B cell (primary cell): ENCODE measurements at regions not wholly inside any gene's neighbourhood (a gene's known extent, or its start where the extent isn't known, plus 50 kb on each side); places are given as distances from the start of the nearest gene placed in this dataset.
"Not testable (repeated sequence)": the region's sequence is repeated elsewhere in the genome, so short reads cannot be mapped to it uniquely, and the experiment has no call there.

Experiments used
- ATAC-seq: fragments of 200-7000 bp; cut with Tn5 transposase; one replicate; pipeline ENCODE4 v1.10.0; 2021; ENCODE audit warnings: low read depth, mild to moderate bottlenecking, moderate number of reproducible peaks, moderate library complexity
- CTCF ChIA-PET: fragments of 350-600 bp; sonication (Branson Sonifier 250); formaldehyde crosslinking; loops from one replicate; lab custom pipeline; 2021; ENCODE audit warnings: antibody characterized with exemption, inconsistent platforms; lab: Charles Lee
- POLR2A ChIA-PET: fragments of 350-600 bp; sonication (Branson Sonifier 250); formaldehyde crosslinking; loops from one replicate; lab custom pipeline; 2021; ENCODE audit warnings: antibody characterized with exemption; lab: Charles Lee
- DNase-seq: peaks from one replicate; pipeline ENCODE4 v3.0.0; 2013
- H2AFZ ChIP-seq: 2 replicates; pipeline ENCODE4 v1.6.1; 2012; ENCODE audit warnings: mild to moderate bottlenecking, low read depth, low read length; ENCODE audit not compliant: insufficient read depth, poor library complexity, severe bottlenecking
- H3K27ac ChIP-seq, 2 donors: 1 replicate in 1 of 2; 2 replicates in 1 of 2; pipeline ENCODE4 v1.5.1; 2012 to 2013; ENCODE audit warnings: low read length in 2 of 2, mild to moderate bottlenecking in 2 of 2, moderate library complexity in 1 of 2
- H3K27me3 ChIP-seq, 4 experiments: fragments of 200-600 bp in 1 of 4; sonication (generic) in 1 of 4; replicated peaks in 1 of 4; 1 replicate in 2 of 4; 2 replicates in 2 of 4; pipeline versions ENCODE4 v1.6.1 to v1.7.0; 2013 to 2016; ENCODE audit warnings: low read length in 3 of 4, mild to moderate bottlenecking in 2 of 4, mixed read lengths in 1 of 4, moderate library complexity in 1 of 4; ENCODE audit not compliant: insufficient read depth in 4 of 4, control insufficient read depth in 3 of 4; ENCODE audit errors: control extremely low read depth in 1 of 4
- H3K36me3 ChIP-seq, 2 experiments: replicated peaks in 1 of 2; 1 replicate in 1 of 2; 2 replicates in 1 of 2; pipeline versions ENCODE4 v1.6.1 to v1.7.1; 2013; ENCODE audit warnings: low read length in 1 of 2; ENCODE audit not compliant: insufficient read depth in 2 of 2, control insufficient read depth in 1 of 2; ENCODE audit errors: control extremely low read depth in 1 of 2, extremely low read depth in 1 of 2
- H3K4me1 ChIP-seq, 2 donors: fragments of 200-600 bp in 1 of 2; sonication (generic) in 1 of 2; 1 replicate in 1 of 2; 2 replicates in 1 of 2; pipeline versions ENCODE4 v1.5.1 to v1.6.1; 2013 to 2017; ENCODE audit warnings: low read length in 2 of 2; ENCODE audit not compliant: control insufficient read depth in 2 of 2, insufficient read depth in 2 of 2
- H3K4me2 ChIP-seq: replicated peaks from 2 replicates; pipeline ENCODE3; 2012; ENCODE audit warnings: mild to moderate bottlenecking, low read depth, low read length; ENCODE audit not compliant: poor library complexity, severe bottlenecking
- H3K4me3 ChIP-seq, 5 experiments: fragments of 200-600 bp in 1 of 5; sonication (generic) in 1 of 5; 1 replicate in 3 of 5; 2 replicates in 2 of 5; pipeline versions ENCODE4 v1.5.1 to v1.7.0; 2011 to 2016; ENCODE audit warnings: low read length in 4 of 5, mild to moderate bottlenecking in 4 of 5, low read depth in 2 of 5, control low read depth in 1 of 5, moderate library complexity in 1 of 5; ENCODE audit not compliant: insufficient read depth in 1 of 5; ENCODE audit errors: control extremely low read depth in 1 of 5, extremely low read depth in 1 of 5
- H3K79me2 ChIP-seq: fragments of 200-600 bp; sonication (generic); one replicate; pipeline ENCODE4 v1.6.0; 2016; ENCODE audit warnings: low read length; ENCODE audit not compliant: control insufficient read depth, insufficient read depth
- H3K9ac ChIP-seq: fragments of 200-600 bp; sonication (generic); 2 replicates; pipeline ENCODE4 v1.6.1; 2017; ENCODE audit warnings: mild to moderate bottlenecking, low read length, moderate library complexity
- H3K9me3 ChIP-seq, 3 donors: one replicate each; pipeline versions ENCODE4 v1.6.1 to v1.7.1; 2013; ENCODE audit warnings: low read length in 2 of 3; ENCODE audit not compliant: control insufficient read depth in 2 of 3, insufficient read depth in 1 of 3; ENCODE audit errors: control extremely low read depth in 1 of 3
- H4K20me1 ChIP-seq: 2 replicates; pipeline ENCODE4 v1.6.0; 2012; ENCODE audit warnings: mild to moderate bottlenecking, low read length; ENCODE audit not compliant: insufficient read depth, control insufficient read depth, poor library complexity, severe bottlenecking
- H3K27ac Mint-ChIP-seq: one replicate; pipeline ENCODE4 v1.8.0; 2021; ENCODE audit warnings: mixed read lengths
- H3K27me3 Mint-ChIP-seq: one replicate; pipeline ENCODE4 v1.8.0; 2021; ENCODE audit warnings: mixed read lengths
- H3K4me1 Mint-ChIP-seq: one replicate; pipeline ENCODE4 v1.8.0; 2021; ENCODE audit warnings: mixed read lengths
- H3K4me3 Mint-ChIP-seq: one replicate; pipeline ENCODE4 v1.8.0; 2021; ENCODE audit warnings: mixed read lengths
- H3K9me3 Mint-ChIP-seq: one replicate; pipeline ENCODE4 v1.8.0; 2022; ENCODE audit warnings: mixed read lengths; ENCODE audit not compliant: insufficient read depth
- CTCF ChIP-seq: fragments of 200-600 bp; IDR thresholded peaks from one replicate; pipeline ENCODE4 v1.8.0; 2022; ENCODE audit warnings: antibody characterized with exemption, mild to moderate bottlenecking
- EZH2 ChIP-seq: IDR thresholded peaks from 2 replicates; pipeline ENCODE4 v1.6.1; 2012; ENCODE audit warnings: borderline replicate concordance, low read depth, mild to moderate bottlenecking, moderate library complexity, low read length; ENCODE audit not compliant: insufficient read depth, poor library complexity, severe bottlenecking
- WGBS: methylation state at CpG from one replicate; pipeline ENCODE4 v1.1.5; 2013; ENCODE audit warnings: missing lambda C conversion rate; ENCODE audit not compliant: insufficient coverage; 5-methylcytosine and 5-hydroxymethylcytosine counted together
- intact Hi-C: fragments of 100-400 bp; cut with micrococcal nuclease; formaldehyde crosslinking; loops from one replicate; pipeline ENCODE4 v1.10.0; 2022

DNA sequence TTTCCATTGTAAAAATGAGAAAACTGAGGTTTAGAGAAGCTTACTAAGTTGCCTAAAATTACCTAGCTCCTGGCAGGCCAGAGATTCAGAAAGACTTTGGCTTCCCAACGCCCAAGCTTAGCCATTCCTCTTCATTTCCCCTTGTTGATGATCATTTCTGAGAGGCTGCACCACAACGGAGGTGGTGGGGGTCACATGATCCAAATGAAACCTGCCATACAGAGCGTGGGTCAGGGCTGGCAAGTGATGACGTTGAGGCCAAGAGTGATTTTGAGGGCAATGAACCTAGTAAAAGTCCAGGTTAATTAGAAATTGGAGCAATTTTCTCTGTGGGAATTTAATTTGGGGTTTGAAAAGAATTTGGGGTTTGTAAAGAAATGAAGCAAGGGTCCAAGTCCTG, 109.9 kb downstream of the TMEM182 start:
- ChIA-PET CTCF (interaction anchor here (0.6 to 1.1 kb wide), 2 partner anchors 15 to 32 kb away, joined by 3 read pairs; no protein-coding TSS in a partner anchor), POLR2A (no interaction called here)
- intact Hi-C loops: no loop called here

DNA sequence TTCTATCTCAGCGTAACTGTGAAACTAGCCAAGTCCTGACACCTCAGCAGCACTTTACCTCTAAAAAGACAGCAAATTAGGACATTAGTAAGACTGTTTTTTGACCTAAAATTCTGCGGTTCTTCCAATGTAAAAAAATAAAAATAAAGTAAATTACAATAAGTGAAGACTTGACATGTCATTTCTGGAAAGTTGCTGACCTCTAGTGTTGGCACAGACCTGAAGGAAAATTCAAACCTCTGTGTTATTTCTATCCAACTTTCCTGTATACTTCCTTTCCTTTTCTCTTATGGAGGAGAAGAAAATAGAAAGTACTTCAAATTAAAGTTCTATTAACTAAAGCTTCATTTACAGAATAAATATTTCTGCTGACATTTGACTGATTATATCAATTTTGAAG, 110.6 kb downstream of the TMEM182 start:
- H3K4me1 ChIP-seq: no peaks in the 10 kb centered on the region
- POLR2A ChIA-PET: no interaction called here
- no peaks in the 10 kb centered on the region for H3K79me2 ChIP-seq
- no peaks in the 10 kb centered on the region for H3K27me3 ChIP-seq
- H3K27me3 Mint-ChIP-seq: no peaks in the 10 kb centered on the region
- peaks cover 3% of the 10 kb centered on the region for H3K9me3 Mint-ChIP-seq
- H2AFZ ChIP-seq: no peak overlapping the region
- ATAC-seq: no peak
- intact Hi-C loops: no loop called here
- no peak overlapping the region for H3K27ac Mint-ChIP-seq
- H3K4me2 ChIP-seq: no peak overlapping the region
- no peak overlapping the region for H3K9ac ChIP-seq
- no peaks in the 10 kb centered on the region for H3K9me3 ChIP-seq
- WGBS: no CpG with 5 or more reads among the region's 2 CpGs
- CTCF ChIA-PET: interaction anchor here (1.1 kb wide), 1 partner anchor 33 kb away, joined by 3 read pairs; no protein-coding TSS in a partner anchor
- no peak overlapping the region for H3K4me3 Mint-ChIP-seq
- no peak for DNase-seq
- H4K20me1 ChIP-seq: no peaks in the 10 kb centered on the region
- TF ChIP-seq EZH2: no peak
- no peaks in the 10 kb centered on the region for H3K36me3 ChIP-seq
- H3K27ac ChIP-seq: no peak overlapping the region
- no peaks in the 10 kb centered on the region for H3K4me1 Mint-ChIP-seq
- no peak overlapping the region for H3K4me3 ChIP-seq

More for the DNA sequence above, 109.9 kb downstream of the TMEM182 start:
- H3K4me3 Mint-ChIP-seq: no peak overlapping the region
- ATAC-seq: no peak
- no peaks in the 10 kb centered on the region for H3K36me3 ChIP-seq
- no peaks in the 10 kb centered on the region for H3K27me3 Mint-ChIP-seq
- peaks cover 3% of the 10 kb centered on the region for H3K9me3 Mint-ChIP-seq
- WGBS: 82% methylated on average over 3 of the region's 4 CpGs
- H3K9me3 ChIP-seq: no peaks in the 10 kb centered on the region
- H3K4me1 ChIP-seq: no peaks in the 10 kb centered on the region
- no peak overlapping the region for H3K27ac ChIP-seq
- H3K79me2 ChIP-seq: no peaks in the 10 kb centered on the region
- H3K27ac Mint-ChIP-seq: no peak overlapping the region
- H3K9ac ChIP-seq: no peak overlapping the region
- no peak overlapping the region for H3K4me3 ChIP-seq
- H3K4me2 ChIP-seq: no peak overlapping the region
- no peak overlapping the region for H2AFZ ChIP-seq
- H4K20me1 ChIP-seq: no peaks in the 10 kb centered on the region
- TF ChIP-seq EZH2 (no peak), CTCF (no peak)
- no peaks in the 10 kb centered on the region for H3K27me3 ChIP-seq
- no peaks in the 10 kb centered on the region for H3K4me1 Mint-ChIP-seq
- no peak for DNase-seq

DNA sequence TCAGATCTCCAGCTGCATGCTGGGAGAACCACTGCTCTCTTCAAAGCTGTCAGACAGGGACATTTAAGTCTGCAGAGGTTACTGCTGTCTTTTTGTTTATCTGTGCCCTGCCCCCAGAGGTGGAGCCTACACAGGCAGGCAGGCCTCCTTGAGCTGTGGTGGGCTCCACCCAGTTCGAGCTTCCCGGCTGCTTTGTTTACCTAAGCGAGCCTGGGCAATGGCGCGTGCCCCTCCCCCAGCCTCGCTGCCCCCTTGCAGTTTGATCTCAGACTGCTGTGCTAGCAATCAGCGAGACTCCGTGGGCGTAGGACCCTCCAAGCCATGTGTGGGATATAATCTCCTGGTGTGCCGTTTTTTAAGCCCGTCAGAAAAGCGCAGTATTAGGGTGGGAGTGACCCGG, 117.7 kb downstream of the TMEM182 start:
- H3K4me3 ChIP-seq, CTCF ChIA-PET, H3K4me2 ChIP-seq, DNase-seq, H3K4me3 Mint-ChIP-seq, H3K27ac Mint-ChIP-seq, H3K36me3 ChIP-seq, H3K4me1 ChIP-seq, H3K27me3 Mint-ChIP-seq, H3K79me2 ChIP-seq, H3K9me3 ChIP-seq, H3K27me3 ChIP-seq, H3K4me1 Mint-ChIP-seq, POLR2A ChIA-PET, intact Hi-C loops, H2AFZ ChIP-seq, H3K9me3 Mint-ChIP-seq, ATAC-seq, H4K20me1 ChIP-seq, H3K27ac ChIP-seq, H3K9ac ChIP-seq: not testable (repeated sequence)
- 96% methylated on average over 9 of the region's 13 CpGs for WGBS
